RCC 7860 (cell line): ENCODE measurements at regions not wholly inside any gene's neighbourhood (a gene's known extent, or its start where the extent isn't known, plus 50 kb on each side); places are given as distances from the start of the nearest gene placed in this dataset.
A peak's percentile ranks its signal among the peaks of the same experiment; 100 is the strongest.

Experiments
- DNase-seq: peaks from one replicate; pipeline ENCODE4 v3.0.0-alpha.2; 2015; ENCODE audit warnings: low spot score
- FAIRE-seq: peaks from 2 replicates; lab custom pipeline; 2012; peaks lifted over from hg19 to GRCh38; lab: Jason Lieb, UNC

DNA sequence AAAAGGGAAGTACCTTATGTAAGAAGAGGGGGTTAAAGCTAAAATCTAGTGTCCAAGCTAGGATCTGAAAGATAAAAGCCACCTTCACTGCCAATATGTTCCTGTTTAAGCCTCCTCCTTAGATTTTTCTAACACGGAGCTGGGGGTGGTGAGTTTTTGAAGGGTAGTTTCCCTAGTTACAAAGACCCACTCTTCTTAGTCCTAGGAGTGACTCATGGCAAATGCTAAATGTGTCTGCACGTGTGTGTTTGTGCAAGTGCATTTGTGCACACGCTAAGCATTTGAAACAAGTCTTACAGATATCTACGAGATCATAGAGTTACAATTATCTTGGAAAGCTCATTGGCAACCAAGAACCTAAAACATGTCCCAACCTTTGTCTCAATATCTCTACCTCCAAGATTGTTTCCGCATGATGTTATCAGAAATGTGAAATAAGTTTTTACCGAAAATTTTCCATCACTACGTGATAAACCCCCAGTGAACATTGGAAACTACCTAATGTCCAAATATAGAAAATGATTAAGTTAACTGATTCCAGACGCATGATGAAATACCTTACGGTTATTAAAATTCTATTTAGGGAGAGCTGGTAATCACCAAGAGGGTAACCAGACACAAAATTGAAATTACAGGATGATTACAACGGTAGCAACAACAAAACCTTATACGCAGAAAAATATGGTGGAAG lies 78.0 kb upstream of the HRH2 start:
- DNase-seq, result no peak
- no peak for FAIRE-seq

DNA sequence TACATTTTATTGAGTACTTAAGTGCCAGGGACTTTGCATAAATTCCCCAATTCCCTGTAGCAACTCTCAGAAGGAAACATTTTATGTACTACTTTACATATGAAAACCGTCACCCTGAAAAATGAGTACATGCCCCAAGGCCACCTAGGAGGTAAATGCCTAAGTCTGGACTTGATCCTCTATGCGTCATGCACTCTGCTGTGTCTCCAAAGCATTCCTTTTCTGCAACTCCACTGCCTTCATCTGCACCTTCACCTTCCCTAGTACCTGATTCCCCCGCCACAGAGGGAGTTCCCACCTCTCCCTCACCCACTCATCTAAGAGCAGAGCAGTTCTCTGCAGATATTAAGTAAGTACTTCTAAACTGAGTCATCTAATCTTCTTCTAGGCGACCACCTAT lies 75.2 kb upstream of the HRH2 start:
- no peak for FAIRE-seq
- DNase-seq, result no peak

DNA sequence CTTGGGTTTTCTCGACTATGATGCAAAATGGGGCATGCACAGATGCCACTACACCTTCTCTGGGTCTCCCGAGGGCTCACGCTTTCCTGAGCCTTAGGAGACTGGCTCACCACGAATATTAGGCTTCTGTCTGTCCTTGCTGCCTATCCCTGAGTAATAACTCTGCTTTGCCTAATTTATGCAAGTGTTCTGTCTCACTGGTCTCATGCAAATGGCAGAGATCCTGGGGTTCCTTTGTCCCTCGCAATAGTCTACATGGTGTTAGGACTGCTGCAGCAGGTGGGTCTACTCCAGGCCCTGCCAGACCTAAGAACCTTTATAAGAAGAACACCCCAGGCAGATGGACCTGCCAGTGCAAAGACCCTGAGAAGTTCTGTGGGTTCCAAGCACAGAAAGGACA lies 72.3 kb upstream of the HRH2 start:
- no peak for FAIRE-seq
- DNase-seq, result no peak

DNA sequence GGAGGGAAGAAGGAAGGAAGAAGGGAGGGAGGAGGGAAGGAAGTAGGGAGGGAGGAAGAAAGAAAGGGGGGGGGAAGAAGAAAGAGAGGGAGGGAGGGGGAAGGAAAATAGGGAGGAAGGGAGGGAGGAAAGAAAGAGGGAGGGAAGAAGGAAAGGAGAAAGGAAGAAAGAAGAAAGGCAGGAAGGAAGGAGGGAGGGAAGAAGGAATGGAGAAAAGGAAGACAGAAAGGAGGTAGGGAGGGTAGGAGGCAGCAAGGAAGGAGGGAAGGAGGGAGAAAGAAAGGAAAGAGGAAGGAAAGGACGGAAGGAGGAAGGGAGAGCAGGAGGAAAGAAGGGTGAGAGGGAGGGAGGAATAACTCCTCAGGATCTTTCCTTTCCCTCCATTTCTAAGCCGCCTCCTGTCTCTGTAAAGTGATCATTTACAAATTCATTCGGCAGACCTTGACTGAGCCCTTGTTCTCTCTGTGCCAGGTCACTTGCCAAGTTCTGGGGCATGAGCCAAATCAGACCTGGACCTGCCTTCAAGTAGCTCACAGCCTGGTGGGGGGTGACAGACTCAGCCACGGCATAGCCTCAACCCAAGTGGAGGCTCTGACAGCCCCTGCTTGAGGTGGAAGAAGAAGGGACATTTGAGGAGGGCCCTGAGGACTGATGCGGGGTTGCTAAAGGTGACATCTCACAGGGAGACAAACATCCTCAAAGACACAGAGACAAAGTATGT lies 69.0 kb upstream of the HRH2 start:
- no peak for FAIRE-seq
- DNase-seq, result no peak

DNA sequence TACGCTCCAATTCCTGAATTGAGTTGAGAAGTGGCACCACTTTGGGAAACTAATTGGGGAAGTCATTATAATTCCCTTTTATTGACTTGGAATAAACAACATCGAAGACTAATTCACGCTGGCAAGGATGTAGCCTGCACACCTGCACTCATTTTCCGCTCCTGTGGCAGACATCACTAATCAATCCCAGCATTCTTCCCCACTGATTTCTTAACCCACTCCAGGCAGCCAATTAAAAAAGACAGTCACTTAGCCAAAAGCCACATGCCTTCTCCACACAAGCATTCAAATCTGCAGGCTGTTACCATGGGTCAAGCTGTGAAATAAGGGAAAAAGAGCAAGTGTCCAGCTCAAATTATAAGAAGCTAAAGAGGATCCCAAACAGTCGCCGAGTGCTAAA lies 68.2 kb upstream of the HRH2 start:
- no peak for DNase-seq
- FAIRE-seq, result no peak

DNA sequence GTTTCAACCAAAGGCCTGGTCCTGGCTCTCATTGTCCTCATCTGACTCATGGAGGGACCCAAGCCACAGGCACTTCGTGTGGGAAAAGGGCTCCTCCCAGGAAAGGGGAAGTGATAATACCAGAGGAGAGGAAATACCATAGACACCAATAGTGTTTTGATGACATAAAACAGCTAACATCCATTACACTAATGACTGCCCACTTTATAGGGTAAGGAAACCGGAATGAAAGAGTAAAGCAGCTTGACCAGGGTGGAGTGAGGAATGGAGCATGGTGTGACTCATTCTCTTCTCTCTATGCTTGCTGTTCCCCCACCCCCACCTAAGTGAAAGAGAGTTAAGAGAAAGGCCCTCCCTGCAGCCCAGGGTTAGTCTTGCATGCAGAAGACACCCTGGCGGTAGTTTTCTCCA lies 67.4 kb upstream of the HRH2 start:
- DNase-seq (peak; percentile 50), FAIRE-seq (no peak)

DNA sequence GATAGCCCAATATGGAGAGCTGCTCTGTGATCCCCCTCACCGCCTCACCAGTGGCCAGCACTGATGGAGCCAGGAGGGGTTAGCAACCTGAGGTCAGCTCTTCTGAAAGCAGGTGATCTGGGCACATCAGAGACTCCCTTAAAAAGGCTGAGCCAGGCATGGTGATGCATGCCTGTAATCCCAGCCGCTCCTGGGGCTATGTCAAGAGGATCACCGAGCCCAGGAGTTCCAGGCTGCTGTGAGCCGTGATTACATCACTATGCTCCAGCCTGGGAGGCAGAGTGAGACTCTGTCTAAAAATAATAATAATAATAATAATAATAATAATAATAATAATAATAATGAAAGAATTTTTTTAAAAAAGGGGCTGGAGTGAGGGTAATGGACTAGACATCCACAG lies 66.6 kb upstream of the HRH2 start:
- no peak for FAIRE-seq
- DNase-seq, result no peak

DNA sequence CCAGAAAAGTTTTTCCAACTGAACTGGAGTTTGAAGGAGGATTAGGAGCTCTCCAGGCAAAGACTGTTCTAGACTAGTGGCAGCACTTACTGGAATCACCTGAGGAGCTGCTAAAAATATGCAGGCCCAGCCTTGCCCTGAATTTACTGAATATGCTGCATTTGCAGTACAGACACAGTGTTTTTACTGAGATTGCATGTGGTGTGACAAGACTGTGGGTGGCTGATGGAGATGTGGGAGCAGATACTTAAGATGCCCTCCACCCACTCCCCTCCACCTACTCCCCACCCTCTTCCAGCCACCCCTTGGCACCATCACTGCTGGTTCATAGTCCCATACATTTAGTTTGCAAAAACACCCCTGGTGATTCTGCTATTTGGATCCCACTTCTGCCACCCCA lies 64.1 kb upstream of the HRH2 start:
- FAIRE-seq (no peak), DNase-seq (no peak)

DNA sequence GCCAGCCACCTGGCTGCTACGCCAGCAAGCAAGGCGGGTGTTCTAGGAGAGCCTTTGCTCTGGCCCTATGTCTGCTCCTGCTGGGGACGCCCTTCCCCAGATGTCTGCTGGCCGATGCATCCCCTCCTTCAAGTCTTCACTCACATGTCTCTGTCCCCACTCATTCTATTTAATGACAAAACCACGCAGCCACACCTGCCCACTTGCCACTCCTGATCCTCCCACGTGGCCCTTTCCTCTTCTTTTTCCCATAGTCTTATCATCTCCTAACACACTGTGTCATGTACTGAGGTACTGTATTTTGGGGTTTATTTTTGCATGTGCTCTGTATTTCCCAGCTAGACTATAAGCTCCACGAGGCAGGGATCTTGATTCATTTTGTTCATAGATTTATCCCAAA lies 62.0 kb upstream of the HRH2 start:
- FAIRE-seq (no peak), DNase-seq (no peak)

DNA sequence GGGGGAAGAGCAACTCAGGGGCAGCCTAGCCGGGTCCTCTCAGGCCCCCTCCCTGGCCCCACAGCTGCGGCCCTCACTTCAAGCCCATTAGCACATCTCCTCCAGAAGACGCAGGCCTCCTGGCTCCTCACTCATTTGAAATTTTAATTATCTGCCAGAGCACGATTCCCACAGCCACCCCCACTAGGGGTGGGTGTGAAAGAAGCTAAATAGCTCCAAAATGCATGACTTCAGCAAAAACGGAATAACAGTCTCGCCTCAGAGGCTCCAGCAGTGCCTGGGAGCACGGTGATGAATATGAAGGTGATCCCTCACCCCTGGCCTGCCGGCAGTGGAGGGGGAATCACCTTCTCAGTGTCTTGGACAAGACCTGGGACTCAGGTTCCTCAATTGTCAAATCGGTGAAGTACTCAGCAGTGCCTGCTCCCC lies 61.1 kb upstream of the HRH2 start:
- FAIRE-seq (no peak), DNase-seq (no peak)

DNA sequence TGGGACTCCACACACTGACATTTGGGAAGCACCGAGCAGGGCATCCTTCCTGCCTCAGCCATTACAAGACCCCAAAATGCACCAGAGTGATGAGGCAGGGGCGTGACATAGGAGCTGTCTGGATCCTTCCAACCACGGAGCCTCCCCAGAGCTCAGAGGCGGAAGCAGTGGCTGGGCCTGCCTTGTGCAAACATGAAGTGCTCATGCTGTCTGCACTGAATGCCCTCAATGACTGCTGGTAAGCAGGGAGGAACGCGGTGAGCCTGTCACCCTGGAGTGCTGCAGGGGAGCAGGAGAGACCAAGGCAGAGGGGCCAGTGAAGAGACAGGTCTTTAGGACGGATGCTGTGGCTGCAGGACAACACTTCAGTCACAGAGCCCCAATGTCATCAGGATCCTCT lies 60.2 kb upstream of the HRH2 start:
- FAIRE-seq (no peak), DNase-seq (no peak)

DNA sequence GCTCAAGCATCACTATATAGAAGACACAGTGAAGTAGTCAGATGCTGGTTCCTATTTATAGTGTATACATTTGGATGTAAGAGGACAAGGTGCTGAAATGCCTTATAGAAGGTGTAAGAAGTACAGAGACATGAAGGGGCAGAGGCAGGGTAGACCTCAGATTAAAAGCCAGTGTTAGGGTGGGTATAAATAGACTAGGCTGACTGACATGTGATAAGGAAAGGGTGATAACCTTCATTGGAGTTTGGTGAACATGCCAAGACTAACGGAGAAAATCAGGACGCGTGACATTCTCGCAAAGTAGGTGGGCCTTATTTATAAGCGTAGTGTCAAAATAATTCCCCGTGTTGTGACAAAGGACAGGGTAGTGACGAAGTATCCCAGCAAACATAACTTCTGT lies 59.1 kb upstream of the HRH2 start:
- FAIRE-seq, result no peak
- no peak for DNase-seq

DNA sequence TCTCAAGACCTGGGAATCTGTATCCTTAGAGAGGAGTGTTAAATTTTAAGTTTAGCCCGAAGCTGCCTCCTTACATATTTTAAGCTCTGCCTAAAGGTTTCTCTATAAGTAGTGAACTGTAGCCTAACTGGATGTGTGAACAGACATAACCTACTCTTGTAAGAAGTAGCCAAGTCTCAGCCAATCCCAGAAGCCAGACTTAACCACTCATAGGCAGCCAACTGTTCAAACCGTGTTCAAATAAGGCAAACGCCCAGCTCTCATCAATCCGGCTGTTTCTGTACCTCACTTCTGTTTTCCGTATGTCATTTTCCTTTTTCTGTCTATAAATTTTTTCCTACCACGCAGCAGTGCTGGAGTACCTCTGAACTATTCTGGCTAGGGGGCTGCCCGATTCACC lies 58.7 kb upstream of the HRH2 start:
- FAIRE-seq (no peak), DNase-seq (no peak)

DNA sequence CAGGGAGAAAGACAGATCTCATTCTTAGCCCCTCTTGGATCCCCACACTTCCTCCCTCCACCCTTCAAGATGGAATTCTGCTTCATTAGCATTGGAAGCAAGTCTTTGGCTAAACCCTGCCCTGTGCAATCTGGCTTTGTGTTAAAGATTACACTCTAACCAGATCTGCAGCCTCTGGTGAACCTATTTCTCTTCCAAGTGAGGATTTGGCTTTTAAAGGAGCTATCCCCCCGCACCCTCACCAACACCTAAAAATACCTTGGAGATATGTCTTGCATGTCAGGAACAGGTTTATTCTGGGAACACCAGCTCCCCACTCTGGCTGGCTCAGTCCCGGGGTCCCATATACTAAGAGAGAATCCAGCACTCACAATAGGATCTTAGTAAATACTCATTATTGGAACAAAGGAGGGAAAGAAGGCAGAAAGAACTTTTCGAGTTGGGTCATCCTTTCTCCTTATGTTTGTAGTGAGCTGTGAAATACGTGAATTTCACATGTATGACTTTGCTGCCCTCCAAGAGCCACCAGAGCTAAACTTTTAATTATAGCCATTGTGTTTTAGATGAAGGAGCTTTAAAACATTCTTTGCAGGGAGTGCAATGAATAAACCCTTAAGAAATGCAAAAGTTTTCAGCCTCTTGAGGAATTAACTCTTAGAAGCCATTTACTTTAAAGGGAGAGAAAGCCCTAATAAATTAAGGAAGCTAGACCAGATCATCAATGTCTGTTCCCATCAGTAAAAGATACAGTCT lies 53.7 kb upstream of the HRH2 start:
- DNase-seq (no peak), FAIRE-seq (no peak)

DNA sequence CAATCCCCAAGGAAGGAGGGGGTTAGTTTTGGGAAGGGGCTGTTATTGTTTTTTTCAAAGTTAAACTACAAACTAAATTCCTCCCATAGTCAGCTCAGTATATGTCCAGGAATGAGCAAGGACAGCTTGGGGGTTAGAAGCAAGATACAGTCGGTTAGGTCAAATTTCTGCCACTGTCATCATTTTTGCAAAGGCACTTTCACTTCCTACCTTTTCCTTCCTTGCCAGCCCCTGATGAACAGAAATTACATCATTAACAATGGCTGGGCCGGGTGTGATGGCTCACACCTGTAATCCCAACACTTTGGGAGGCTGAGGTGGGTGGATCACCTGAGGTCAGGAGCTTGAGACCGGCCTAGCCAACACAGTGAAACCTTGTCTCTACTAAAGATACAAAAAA lies 51.5 kb upstream of the HRH2 start:
- FAIRE-seq (no peak), DNase-seq (no peak)
